GM12873 (cell line): ENCODE measurements at regions not wholly inside any gene's neighbourhood (a gene's known extent, or its start where the extent isn't known, plus 50 kb on each side); places are given as distances from the start of the nearest gene placed in this dataset.

Experiments used
- CTCF ChIP-seq: IDR thresholded peaks from 2 replicates; pipeline ENCODE4 v1.5.1; 2012; ENCODE audit warnings: low read depth, mild to moderate bottlenecking, moderate library complexity, low read length, control low read depth; ENCODE audit not compliant: insufficient read depth; ENCODE audit errors: missing control alignments

DNA sequence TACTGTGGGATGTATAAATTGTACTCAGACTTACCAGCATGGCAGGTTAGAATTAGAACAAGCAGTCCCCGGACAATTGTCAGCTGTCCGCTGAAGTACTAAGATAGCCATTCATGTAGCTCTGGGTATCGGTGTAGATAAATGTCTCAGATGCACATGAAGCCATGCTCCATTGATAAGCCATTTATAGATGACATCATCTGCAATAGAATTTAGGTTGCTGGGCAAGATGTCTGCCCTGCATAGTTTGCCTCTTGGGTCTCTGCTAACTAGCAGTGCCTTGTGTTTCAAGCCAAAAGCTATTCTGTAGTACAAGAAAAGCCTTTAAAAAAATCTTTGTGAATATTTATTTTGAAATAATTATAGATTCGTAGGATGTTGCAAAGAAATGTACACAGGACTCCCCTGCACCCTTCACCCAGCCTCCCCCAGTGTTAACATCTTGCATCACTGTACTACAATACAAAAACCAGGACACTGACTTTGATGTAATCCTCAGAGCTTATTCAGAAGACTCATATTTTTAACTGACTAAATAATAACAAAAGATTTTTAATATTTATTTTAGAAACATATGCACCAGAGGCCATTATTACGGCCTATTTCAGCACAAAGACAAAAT, 220.6 kb upstream of the THRB start:
- no peak for TF ChIP-seq CTCF

DNA sequence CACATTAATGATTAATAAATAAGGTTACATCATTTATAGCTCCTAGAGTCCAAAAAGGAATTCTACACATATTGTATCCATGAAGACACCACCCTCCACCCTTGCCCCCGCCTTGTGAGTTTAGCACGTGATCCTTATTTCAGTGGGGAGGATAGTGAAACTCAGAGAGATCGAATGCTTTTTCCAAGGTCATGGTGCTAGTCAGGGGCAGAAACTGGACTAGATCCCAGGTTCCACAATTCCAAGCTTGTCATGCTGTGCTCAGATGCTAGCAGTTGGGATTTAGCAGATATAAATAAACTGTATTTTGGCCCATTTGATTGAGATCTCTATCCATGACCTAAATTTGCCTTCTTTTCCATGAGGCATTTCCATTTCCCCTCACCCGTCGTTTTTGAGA, 227.4 kb upstream of the THRB start:
- TF ChIP-seq CTCF: no peak

GRCh38 chr3:24725514-24726255, 231.0 kb upstream of the THRB start:
- no peak for TF ChIP-seq CTCF

DNA sequence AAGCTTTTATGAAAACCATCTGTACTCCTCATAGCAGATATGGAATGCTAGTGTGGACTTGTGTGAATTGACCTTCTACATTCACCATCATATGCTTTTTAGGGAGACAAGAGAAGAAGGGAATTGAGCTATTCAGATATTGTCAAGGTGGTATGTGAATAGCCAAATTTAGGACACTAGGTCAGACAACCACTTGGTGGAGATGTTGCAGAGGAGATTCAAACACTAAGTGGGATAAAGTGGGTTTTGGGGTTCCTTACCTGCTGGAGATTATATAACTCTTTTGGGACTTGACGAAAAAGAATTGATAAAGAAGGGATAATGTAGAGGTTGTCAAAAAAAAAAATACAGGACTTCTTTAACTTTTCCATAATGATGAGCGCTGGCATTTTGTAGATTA, 231.8 kb upstream of the THRB start:
- TF ChIP-seq CTCF: no peak

DNA sequence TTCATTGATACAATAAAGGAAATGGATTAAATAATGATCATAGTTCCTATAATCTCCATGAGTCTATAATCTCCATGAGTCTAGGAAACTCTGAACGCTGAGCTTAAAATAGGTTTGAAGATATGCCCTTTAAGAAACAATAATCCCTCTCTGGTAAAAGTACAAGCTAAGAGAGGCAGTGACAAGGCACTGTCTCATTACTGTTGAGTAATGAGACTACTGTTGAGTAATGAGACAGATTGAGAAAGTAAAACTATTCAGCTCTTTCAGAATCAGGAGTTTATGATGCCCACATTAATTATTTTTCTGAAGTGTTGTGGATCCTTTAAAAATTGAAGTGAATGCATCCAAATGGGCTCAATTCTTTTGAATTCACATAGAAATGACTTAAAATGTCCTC, 235.5 kb upstream of the THRB start:
- no peak for TF ChIP-seq CTCF

DNA sequence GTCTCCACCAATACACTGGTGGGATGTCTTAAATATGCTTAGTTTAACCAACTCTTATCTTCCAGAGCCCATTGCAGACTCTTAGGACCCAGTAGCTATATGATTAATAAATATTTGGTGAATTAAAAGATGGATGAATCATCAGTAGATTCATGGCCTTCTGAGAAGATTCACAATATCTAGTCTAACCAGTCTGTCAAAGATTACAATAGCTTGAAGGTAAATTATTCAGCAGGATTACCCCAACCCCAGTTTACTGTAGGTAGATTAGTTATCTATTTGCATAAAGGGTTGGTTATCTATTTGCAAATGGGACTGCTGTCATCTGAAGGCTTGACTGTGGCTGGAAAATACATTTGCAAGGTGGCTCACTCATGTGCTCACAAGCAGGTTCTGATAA, 239.4 kb upstream of the THRB start:
- no peak for TF ChIP-seq CTCF

DNA sequence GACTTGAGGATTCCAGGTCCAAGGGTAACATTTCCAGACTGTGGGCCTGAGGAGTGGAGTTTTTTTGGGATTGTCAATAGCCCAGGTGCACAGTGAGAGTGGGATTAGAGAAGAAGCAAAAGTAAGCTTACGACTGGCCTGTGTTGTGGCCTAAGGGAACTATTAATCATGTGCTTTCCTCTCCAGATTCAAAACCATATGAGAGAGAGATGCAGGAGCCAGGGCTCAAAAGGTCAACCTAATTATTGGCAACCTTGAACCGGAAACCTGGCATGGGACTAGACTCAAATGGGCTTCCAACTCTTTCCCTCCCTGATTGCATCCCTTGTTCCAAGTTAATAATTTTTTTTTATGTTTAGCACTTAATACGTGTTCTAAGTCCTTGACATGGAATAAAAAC, 242.1 kb upstream of the THRB start:
- no peak for TF ChIP-seq CTCF
